Mucosa of descending colon (tissue), 3 donors: ENCODE measurements at regions not wholly inside any gene's neighbourhood (a gene's known extent, or its start where the extent isn't known, plus 50 kb on each side); places are given as distances from the start of the nearest gene placed in this dataset.

ENCODE experiments used
- ATAC-seq: fragments of 200-7000 bp; cut with Tn5 transposase; one replicate; pipeline ENCODE4 v1.9.1; 2020; ENCODE audit warnings: mild to moderate bottlenecking, moderate library complexity
- DNase-seq, 3 donors: peaks; one replicate each; pipeline ENCODE4 v3.0.0-alpha.2; 2020
- H3K36me3 ChIP-seq: fragments of 200-600 bp; one replicate; pipeline ENCODE4 v1.8.0; 2021; ENCODE audit warnings: low read depth, mild to moderate bottlenecking
- H3K4me1 ChIP-seq: fragments of 200-600 bp; one replicate; pipeline ENCODE4 v1.8.0; 2021; ENCODE audit warnings: low read depth, mild to moderate bottlenecking
- H3K4me3 ChIP-seq: fragments of 200-600 bp; one replicate; pipeline ENCODE4 v1.8.0; 2021; ENCODE audit warnings: mild to moderate bottlenecking
- H3K9me3 ChIP-seq: fragments of 200-600 bp; one replicate; pipeline ENCODE4 v1.8.0; 2021; ENCODE audit warnings: mild to moderate bottlenecking
- CTCF ChIP-seq: fragments of 200-600 bp; IDR thresholded peaks from one replicate; pipeline ENCODE4 v1.8.0; 2022; ENCODE audit warnings: antibody characterized with exemption, mild to moderate bottlenecking
- intact Hi-C, 2 donors: fragments of 100-400 bp; cut with DNase I in 1 of 2; cut with micrococcal nuclease in 1 of 2; formaldehyde crosslinking; loops; one replicate each; pipeline versions ENCODE4 v1.11.0 to v1.11.1; 2022; cut with DNase I, micrococcal nuclease
- donor health status: DM: no; HTN: no; CAD: no; lungs with moderate emphysema.
- donor health status: DM: no; HTN: no; CAD: no.
- donor health status: DM: no; HTN: yes; CAD: no.

DNA sequence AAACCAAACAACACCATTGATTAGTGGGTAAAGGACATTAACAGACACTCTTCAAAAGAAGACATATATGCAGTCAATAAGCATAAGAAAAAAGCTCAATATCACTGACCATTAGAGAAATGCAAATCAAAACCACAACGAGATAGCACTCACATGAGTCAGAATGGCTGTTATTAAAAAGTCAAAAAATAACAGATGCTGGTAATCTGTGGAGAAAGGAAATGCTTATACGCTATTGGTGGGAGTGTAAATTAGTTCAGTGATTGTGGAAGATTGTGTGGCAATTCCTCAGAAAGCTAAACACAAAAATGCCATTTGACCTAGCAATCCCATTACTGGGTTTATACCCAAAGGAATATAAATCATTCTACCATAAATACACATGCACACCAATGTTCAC is 182.6 kb downstream of the TRPC6 start:
- no peaks in the 10 kb centered on the region for H3K36me3 ChIP-seq
- intact Hi-C loops = no loop called here
- no peaks in the 10 kb centered on the region for H3K4me1 ChIP-seq
- no peak overlapping the region for H3K4me3 ChIP-seq
- TF ChIP-seq CTCF = no peak
- no peak for ATAC-seq
- no peaks in the 10 kb centered on the region for H3K9me3 ChIP-seq
- no peak for DNase-seq

DNA sequence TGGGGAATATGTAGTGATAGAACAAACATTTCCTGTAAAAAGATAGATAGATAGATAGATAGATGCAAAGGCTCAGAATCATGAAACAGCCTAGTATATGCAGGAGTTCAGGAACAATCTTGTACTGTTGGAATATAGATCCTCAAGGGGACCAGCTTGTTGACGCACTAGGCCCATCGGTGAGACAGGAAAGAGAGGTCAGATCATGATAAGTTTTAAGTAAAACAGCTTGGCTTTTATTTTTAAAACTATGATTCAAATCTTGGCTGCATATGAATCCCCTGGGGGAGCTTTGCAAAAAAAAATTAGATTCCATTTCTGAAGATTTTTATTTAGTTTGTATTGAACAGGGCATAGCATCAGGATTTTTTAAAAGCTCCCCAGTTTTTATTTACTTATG is 185.8 kb downstream of the TRPC6 start:
- DNase-seq = no peak

GRCh38 chr11:101390539-101390938 is 193.3 kb downstream of the TRPC6 start:
- Histone ChIP-seq H3K4me1 (no peaks in the 10 kb centered on the region), H3K9me3 (no peaks in the 10 kb centered on the region)
- intact Hi-C loops = loop anchor here in 1 of 2 donors (5.0 kb wide), 1 partner anchor 47 kb away; no protein-coding TSS in a partner anchor

More for the DNA sequence above, 185.8 kb downstream of the TRPC6 start:
- no peak for TF ChIP-seq CTCF
- H3K4me1 ChIP-seq = no peaks in the 10 kb centered on the region
- no peak overlapping the region for H3K4me3 ChIP-seq
- H3K9me3 ChIP-seq = no peaks in the 10 kb centered on the region
- no peaks in the 10 kb centered on the region for H3K36me3 ChIP-seq
- ATAC-seq = no peak
- intact Hi-C loops = no loop called here

DNA sequence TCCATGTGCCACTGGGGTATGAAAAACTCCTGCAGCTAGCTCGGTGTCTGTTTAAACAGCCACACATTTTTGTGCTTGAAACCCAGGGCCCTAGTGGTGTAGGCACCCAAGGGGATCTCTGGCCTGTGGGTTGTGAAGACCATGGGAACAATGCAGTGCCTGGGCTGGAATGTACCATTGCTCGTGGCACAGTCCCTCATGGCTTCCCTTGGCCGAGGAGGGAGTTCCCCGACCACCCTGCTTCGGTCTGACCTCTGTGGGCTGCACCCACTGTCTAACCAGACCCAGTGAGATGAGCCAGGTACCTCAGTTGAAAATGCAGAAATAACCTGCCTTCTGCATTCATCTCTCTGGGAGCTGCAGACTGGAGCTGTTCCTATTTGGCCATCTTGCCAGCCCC is 214.0 kb downstream of the TRPC6 start:
- Histone ChIP-seq H3K4me1 (no peaks in the 10 kb centered on the region), H3K4me3 (no peak overlapping the region), H3K36me3 (no peaks in the 10 kb centered on the region), H3K9me3 (no peaks in the 10 kb centered on the region)
- TF ChIP-seq CTCF = no peak
- DNase-seq = no peak
- intact Hi-C loops = no loop called here
- ATAC-seq = no peak

More at GRCh38 chr11:101390539-101390938, 193.3 kb downstream of the TRPC6 start:
- no peak for TF ChIP-seq CTCF
- Histone ChIP-seq H3K4me3 (no peak overlapping the region), H3K36me3 (no peaks in the 10 kb centered on the region)
- no peak for DNase-seq
- no peak for ATAC-seq

GRCh38 chr11:101363706-101364275 is 220.0 kb downstream of the TRPC6 start:
- TF ChIP-seq CTCF = no peak
- H3K4me1 ChIP-seq = no peaks in the 10 kb centered on the region
- H3K4me3 ChIP-seq = no peak overlapping the region
- ATAC-seq = no peak
- no peaks in the 10 kb centered on the region for H3K36me3 ChIP-seq
- no peaks in the 10 kb centered on the region for H3K9me3 ChIP-seq
- intact Hi-C loops = no loop called here
- no peak for DNase-seq

DNA sequence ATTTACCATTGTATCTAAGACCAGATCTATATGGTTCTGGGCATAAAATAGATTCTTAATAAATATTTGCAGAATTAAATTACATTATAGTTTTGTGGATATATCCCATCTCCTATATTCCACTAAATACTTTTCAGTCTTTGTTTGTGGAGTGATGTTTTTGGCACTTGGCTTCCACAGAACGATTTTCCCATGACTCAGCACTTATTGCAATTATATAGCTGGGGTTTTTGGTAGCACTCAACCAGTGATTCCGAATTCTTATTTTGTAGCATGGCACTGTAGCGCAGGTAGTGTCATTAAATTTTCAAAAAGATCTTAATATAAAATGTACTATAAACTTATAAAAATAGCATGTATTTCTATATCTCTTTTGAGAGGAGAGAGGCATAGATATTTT is 221.2 kb downstream of the TRPC6 start:
- no peak for DNase-seq
- no peak for TF ChIP-seq CTCF
- H3K4me1 ChIP-seq = no peaks in the 10 kb centered on the region
- no peaks in the 10 kb centered on the region for H3K9me3 ChIP-seq
- H3K4me3 ChIP-seq = no peak overlapping the region
- ATAC-seq = no peak
- no peaks in the 10 kb centered on the region for H3K36me3 ChIP-seq
- intact Hi-C loops = no loop called here
